NCI-H128 (cell line): ENCODE measurements at regions not wholly inside any gene's neighbourhood (a gene's known extent, or its start where the extent isn't known, plus 50 kb on each side); places are given as distances from the start of the nearest gene placed in this dataset.
"Not testable (repeated sequence)": the region's sequence is repeated elsewhere in the genome, so short reads cannot be mapped to it uniquely, and the experiment has no call there.

Source experiments
- DNase-seq: peaks from one replicate; lab custom pipeline; 2025; ENCODE audit not compliant: unreplicated experiment; lab: John Stamatoyannopoulos, UW

- DNase-seq = not testable (repeated sequence)
These were observed 91.6 kb upstream of the FAM98A start for GRCh38 chr2:33690686-33691085.

- DNase-seq = no peak
These were observed 82.3 kb upstream of the FAM98A start for GRCh38 chr2:33681364-33681757.

GRCh38 chr2:33680644-33681363 lies 81.7 kb upstream of the FAM98A start:
- no peak for DNase-seq

- no peak for DNase-seq
These were observed 79.3 kb upstream of the FAM98A start for GRCh38 chr2:33678436-33678835.

- no peak for DNase-seq
These were observed 74.8 kb upstream of the FAM98A start for GRCh38 chr2:33673937-33674336.

- no peak for DNase-seq
These were observed 73.8 kb upstream of the FAM98A start for GRCh38 chr2:33672896-33673295.

- DNase-seq = no peak
These were observed 73.3 kb upstream of the FAM98A start for GRCh38 chr2:33672389-33672788.

GRCh38 chr2:33671198-33671597 lies 72.1 kb upstream of the FAM98A start:
- DNase-seq = no peak

GRCh38 chr2:33670392-33670937 lies 71.4 kb upstream of the FAM98A start:
- DNase-seq = no peak

GRCh38 chr2:33666879-33667278 lies 67.8 kb upstream of the FAM98A start:
- no peak for DNase-seq

GRCh38 chr2:33665039-33665438 lies 65.9 kb upstream of the FAM98A start:
- DNase-seq = no peak

- DNase-seq = no peak
These were observed 61.5 kb upstream of the FAM98A start for GRCh38 chr2:33660416-33661123.

GRCh38 chr2:33655626-33656320 lies 56.7 kb upstream of the FAM98A start:
- no peak for DNase-seq

- no peak for DNase-seq
These were observed 53.7 kb upstream of the FAM98A start for GRCh38 chr2:33652830-33653229.

GRCh38 chr2:33650171-33650570 lies 51.1 kb upstream of the FAM98A start:
- DNase-seq = no peak
